ENCODE measurements at regions not wholly inside any gene's neighbourhood (a gene's known extent, or its start where the extent isn't known, plus 50 kb on each side); places are given as distances from the start of the nearest gene placed in this dataset.

DNA sequence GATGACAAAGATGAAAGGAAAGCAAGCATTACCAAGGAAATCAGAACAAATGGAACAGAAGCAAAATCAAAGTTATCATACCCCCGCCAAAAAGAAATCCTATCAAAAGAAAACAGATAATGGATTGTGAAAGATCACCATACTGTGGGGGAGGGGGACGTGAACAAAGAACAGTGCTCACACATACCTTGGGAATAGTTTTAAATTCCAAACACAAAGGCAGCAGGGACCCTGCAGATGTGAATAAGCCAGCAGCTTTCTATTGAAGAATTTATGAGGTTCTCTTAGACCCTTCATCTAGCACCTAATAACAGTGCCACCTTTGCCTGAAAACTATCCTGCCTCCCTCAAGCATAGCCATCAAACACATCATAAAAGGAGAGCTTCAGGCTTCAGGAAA is 94.0 kb downstream of the AKR1D1 start:
- peak; percentile 42 for TF ChIP-seq RAD21 (conservative IDR thresholded peaks at IDR 0.05)
- TF ChIP-seq TAF1 (IDR thresholded peaks at IDR 0.05; ENCODE audit: low read depth): peak; percentile 35
- TF ChIP-seq, protein P1, sequence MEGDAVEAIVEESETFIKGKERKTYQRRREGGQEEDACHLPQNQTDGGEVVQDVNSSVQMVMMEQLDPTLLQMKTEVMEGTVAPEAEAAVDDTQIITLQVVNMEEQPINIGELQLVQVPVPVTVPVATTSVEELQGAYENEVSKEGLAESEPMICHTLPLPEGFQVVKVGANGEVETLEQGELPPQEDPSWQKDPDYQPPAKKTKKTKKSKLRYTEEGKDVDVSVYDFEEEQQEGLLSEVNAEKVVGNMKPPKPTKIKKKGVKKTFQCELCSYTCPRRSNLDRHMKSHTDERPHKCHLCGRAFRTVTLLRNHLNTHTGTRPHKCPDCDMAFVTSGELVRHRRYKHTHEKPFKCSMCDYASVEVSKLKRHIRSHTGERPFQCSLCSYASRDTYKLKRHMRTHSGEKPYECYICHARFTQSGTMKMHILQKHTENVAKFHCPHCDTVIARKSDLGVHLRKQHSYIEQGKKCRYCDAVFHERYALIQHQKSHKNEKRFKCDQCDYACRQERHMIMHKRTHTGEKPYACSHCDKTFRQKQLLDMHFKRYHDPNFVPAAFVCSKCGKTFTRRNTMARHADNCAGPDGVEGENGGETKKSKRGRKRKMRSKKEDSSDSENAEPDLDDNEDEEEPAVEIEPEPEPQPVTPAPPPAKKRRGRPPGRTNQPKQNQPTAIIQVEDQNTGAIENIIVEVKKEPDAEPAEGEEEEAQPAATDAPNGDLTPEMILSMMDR (IDR thresholded peaks at IDR 0.05; ENCODE audit: poor library complexity, severe bottlenecking): no peak
- peak; percentile 37 for TF ChIP-seq EP300 (conservative IDR thresholded peaks at IDR 0.05; ENCODE audit: poor library complexity, severe bottlenecking)
- peak; percentile 61 for TF ChIP-seq POLR2AphosphoS5 (IDR thresholded peaks at IDR 0.05)
- no peak for TF ChIP-seq EZH2 (IDR thresholded peaks at IDR 0.05; ENCODE audit: borderline replicate concordance, insufficient read depth, low read length, poor library complexity, severe bottlenecking)

Measured in neural cell (in vitro differentiated cells).